ENCODE measurements at regions not wholly inside any gene's neighbourhood (a gene's known extent, or its start where the extent isn't known, plus 50 kb on each side); places are given as distances from the start of the nearest gene placed in this dataset.

DNA sequence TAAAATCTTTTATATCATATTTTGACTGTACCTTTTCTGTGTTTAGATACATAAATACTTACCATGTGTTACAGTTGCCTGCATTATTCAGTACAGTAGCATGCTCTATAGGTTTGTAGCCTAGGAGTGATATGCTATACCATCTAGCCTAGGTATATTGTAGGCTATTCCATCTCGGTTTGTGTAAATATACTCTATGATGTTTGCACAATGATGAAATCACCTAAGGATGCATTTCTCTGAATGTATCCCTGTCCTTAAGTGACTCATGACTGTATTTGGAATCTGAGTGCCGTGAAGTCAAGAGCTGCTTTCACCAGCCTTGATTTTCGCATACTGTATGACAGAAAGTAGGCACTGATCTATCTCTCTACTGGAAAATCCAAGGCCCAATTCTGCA, 129.9 kb downstream of the UTRN start (continued):
- no peak for TF ChIP-seq ZNF383 (CRISPR knock-in tag; IDR thresholded peaks at IDR 0.05; ENCODE audit: borderline replicate concordance)
- TF ChIP-seq NFIB (CRISPR knock-in tag; IDR thresholded peaks at IDR 0.05; ENCODE audit: borderline replicate concordance), result no peak
- TF ChIP-seq PHB2 (IDR thresholded peaks at IDR 0.05; ENCODE audit: partially characterized antibody), result no peak
- no peak; the same call in 1 of the 2 replicates for TF ChIP-seq GMEB2 (CRISPR knock-in tag; IDR thresholded peaks at IDR 0.05; ENCODE audit: low read depth)
- TF ChIP-seq ATF2 (CRISPR knock-in tag; IDR thresholded peaks at IDR 0.05), result peak; percentile 96
- no peak for TF ChIP-seq HNRNPLL (IDR thresholded peaks at IDR 0.05; ENCODE audit: low read depth, low read length, poor library complexity, severe bottlenecking)
- no peak for TF ChIP-seq GZF1 (CRISPR knock-in tag; IDR thresholded peaks at IDR 0.05)
- TF ChIP-seq, protein P1, sequence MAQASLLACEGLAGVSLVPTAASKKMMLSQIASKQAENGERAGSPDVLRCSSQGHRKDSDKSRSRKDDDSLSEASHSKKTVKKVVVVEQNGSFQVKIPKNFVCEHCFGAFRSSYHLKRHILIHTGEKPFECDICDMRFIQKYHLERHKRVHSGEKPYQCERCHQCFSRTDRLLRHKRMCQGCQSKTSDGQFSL (CRISPR knock-in tag; IDR thresholded peaks at IDR 0.05), result no peak
- no peak for TF ChIP-seq TAF1 (CRISPR knock-in tag; IDR thresholded peaks at IDR 0.05)
- TF ChIP-seq, protein P2, sequence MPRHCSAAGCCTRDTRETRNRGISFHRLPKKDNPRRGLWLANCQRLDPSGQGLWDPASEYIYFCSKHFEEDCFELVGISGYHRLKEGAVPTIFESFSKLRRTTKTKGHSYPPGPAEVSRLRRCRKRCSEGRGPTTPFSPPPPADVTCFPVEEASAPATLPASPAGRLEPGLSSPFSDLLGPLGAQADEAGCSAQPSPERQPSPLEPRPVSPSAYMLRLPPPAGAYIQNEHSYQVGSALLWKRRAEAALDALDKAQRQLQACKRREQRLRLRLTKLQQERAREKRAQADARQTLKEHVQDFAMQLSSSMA (CRISPR knock-in tag; IDR thresholded peaks at IDR 0.05), result no peak
- TF ChIP-seq, protein P3, sequence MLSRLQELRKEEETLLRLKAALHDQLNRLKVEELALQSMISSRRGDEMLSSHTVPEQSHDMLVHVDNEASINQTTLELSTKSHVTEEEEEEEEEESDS (CRISPR knock-in tag; IDR thresholded peaks at IDR 0.05; ENCODE audit: borderline replicate concordance), result no peak
- TF ChIP-seq, protein P4, sequence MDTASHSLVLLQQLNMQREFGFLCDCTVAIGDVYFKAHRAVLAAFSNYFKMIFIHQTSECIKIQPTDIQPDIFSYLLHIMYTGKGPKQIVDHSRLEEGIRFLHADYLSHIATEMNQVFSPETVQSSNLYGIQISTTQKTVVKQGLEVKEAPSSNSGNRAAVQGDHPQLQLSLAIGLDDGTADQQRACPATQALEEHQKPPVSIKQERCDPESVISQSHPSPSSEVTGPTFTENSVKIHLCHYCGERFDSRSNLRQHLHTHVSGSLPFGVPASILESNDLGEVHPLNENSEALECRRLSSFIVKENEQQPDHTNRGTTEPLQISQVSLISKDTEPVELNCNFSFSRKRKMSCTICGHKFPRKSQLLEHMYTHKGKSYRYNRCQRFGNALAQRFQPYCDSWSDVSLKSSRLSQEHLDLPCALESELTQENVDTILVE (CRISPR knock-in tag; IDR thresholded peaks at IDR 0.05), result no peak; the same call in 1 of the 2 replicates
- TF ChIP-seq RORA (CRISPR knock-in tag; IDR thresholded peaks at IDR 0.05), result no peak
- TF ChIP-seq ZNF570 (CRISPR knock-in tag; IDR thresholded peaks at IDR 0.05; ENCODE audit: borderline replicate concordance), result no peak
- 0 out of 2 replicates have a peak, but pooled peaks have one; percentile 67 for TF ChIP-seq SNAPC2 (CRISPR knock-in tag; IDR thresholded peaks at IDR 0.05)
- no peak for TF ChIP-seq PBX3 (CRISPR knock-in tag; IDR thresholded peaks at IDR 0.05; ENCODE audit: borderline replicate concordance)
- no peak for TF ChIP-seq ZNF460 (CRISPR knock-in tag; IDR thresholded peaks at IDR 0.05; ENCODE audit: borderline replicate concordance)
- no peak for TF ChIP-seq PATZ1 (CRISPR knock-in tag; IDR thresholded peaks at IDR 0.05)
- TF ChIP-seq ZNF781 (CRISPR knock-in tag; IDR thresholded peaks at IDR 0.05; ENCODE audit: borderline replicate concordance, not compliant biosample characterization), result no peak
- TF ChIP-seq RBAK (CRISPR knock-in tag; IDR thresholded peaks at IDR 0.05), result no peak
- no peak for TF ChIP-seq ZNF746 (CRISPR knock-in tag; IDR thresholded peaks at IDR 0.05)

Data from HepG2 (cell line).